Activated CD8-positive, alpha-beta memory T cell treated with anti-CD3 and anti-CD28 coated beads for 36 hours (primary cell): ENCODE measurements at regions not wholly inside any gene's neighbourhood (a gene's known extent, or its start where the extent isn't known, plus 50 kb on each side); places are given as distances from the start of the nearest gene placed in this dataset.

Source experiments
- CTCF ChIA-PET: fragments of 350-600 bp; sonication (Branson Sonifier 250); formaldehyde crosslinking; loops from one replicate; lab custom pipeline; 2021; ENCODE audit warnings: antibody characterized with exemption; lab: Charles Lee
- POLR2A ChIA-PET: fragments of 350-600 bp; sonication (Branson Sonifier 250); formaldehyde crosslinking; loops from one replicate; lab custom pipeline; 2021; ENCODE audit warnings: antibody characterized with exemption; lab: Charles Lee

GRCh38 chr5:2614571-2614970 lies 136.9 kb downstream of the IRX2 start:
- ChIA-PET POLR2A (no interaction called here), CTCF (no interaction called here)

- ChIA-PET CTCF (no interaction called here), POLR2A (no interaction called here)
Measured at GRCh38 chr5:2611659-2612058, 139.8 kb downstream of the IRX2 start.

GRCh38 chr5:2610986-2611385 lies 140.5 kb downstream of the IRX2 start:
- ChIA-PET POLR2A (no interaction called here), CTCF (no interaction called here)

GRCh38 chr5:2608391-2608790 lies 143.1 kb downstream of the IRX2 start:
- ChIA-PET POLR2A (no interaction called here), CTCF (no interaction called here)

GRCh38 chr5:2607598-2607997 lies 143.9 kb downstream of the IRX2 start:
- ChIA-PET POLR2A (no interaction called here), CTCF (no interaction called here)

DNA sequence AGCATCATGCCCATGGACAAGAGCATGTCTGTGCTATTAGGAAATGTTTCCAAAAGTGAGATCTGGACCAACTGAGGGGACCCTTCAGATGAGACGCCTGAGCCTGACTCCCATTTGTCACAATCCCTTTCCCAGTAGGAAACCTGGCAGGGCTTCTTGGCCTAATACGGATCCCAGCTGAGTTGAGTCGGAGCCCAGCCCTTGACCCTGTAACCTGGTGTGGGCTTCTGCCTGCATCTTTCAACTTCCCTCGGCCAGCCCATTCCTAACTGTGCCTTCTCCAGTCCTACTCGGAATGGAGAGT lies 148.3 kb downstream of the IRX2 start:
- ChIA-PET CTCF (no interaction called here), POLR2A (no interaction called here)

DNA sequence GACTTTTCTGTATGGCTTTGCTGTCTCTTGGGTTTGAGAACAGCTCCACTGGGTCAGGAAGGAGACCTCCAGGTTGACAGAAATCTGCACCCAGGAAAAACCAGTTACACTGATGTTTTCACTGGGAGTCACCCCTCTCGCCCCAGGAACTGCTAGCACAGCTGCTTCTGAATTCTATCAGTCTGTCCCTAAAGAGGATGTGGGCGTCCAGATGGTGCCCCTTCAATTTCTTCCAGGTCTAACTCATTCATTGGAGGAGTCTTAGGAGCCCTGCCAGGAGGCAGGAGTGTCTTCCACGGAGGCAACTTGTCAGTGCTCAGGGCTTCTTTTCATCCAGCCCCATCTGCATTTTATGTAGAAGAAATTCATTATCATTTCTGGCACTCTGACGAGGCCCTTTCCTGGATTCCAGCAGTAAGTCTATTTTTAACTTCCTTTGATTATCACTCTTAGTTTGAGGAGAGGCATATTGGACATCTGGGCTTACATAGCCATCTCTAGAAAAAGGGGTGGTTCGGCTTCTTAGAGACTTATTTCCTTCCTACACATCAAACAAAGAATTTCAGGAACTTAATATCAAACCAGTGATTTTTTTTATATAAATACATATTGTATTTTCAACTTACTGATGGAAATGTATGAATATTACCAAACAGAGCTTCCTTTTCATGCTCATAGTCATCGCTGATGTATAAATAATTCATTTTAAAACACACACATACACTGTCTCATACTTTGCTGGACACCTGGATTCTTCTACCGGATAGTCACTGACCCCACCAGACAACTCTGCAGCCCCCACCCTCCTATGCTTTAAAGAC lies 148.8 kb downstream of the IRX2 start:
- POLR2A ChIA-PET, result no interaction called here
- CTCF ChIA-PET, result no interaction called here

- ChIA-PET POLR2A (no interaction called here), CTCF (no interaction called here)
Measured at GRCh38 chr5:2598503-2598902, 153.0 kb downstream of the IRX2 start.

DNA sequence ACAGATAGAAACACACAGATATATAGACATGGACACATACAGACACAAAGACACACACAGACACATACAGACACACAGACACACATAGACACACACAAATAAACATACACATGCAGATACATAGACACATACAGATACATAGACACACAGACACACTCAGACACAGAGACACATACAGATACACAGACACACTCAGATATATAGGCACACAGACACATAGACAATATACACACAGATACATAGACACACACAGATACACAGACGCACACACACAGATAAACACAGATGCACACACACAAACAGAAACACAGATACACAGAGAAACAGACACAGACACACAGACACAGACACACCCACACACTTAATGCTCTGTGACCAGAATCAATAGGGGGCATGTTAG lies 156.8 kb downstream of the IRX2 start:
- ChIA-PET CTCF (no interaction called here), POLR2A (no interaction called here)

GRCh38 chr5:2592766-2593165 lies 158.7 kb downstream of the IRX2 start:
- POLR2A ChIA-PET, result no interaction called here
- CTCF ChIA-PET, result no interaction called here

GRCh38 chr5:2591777-2592453 lies 159.6 kb downstream of the IRX2 start:
- POLR2A ChIA-PET, result no interaction called here
- CTCF ChIA-PET, result no interaction called here

DNA sequence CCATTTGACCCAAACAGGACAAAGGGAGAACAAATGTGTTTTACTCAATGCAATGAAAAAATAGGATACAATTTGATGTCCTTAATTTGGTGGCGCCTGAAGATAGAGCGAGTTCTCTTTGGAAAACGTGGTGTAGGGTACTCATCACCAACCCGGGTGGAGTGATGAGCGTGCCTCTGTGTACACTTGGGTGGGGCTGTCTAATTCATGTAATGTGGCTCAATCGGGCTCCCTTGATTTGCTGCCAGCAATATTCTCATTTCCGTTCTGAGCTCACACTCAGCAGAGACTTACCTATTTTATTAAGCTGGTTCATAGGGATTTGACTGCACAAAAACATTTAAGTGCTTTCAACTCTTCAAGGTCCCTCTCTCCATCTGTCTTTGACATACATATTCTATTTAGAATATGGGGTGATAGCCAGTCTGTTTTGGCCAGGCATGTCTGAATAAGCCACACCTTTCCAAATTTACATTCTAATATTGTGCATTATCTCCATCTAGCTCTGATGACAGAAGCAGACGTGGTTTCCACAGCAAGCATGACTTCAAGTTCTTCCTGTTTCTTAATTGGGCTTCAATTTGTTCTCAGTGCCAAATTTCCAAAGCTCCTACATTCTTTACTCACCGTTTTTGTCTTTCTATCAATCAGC lies 162.5 kb downstream of the IRX2 start:
- POLR2A ChIA-PET, result no interaction called here
- CTCF ChIA-PET, result no interaction called here

- POLR2A ChIA-PET, result no interaction called here
- CTCF ChIA-PET, result no interaction called here
Measured at GRCh38 chr5:2587189-2588031, 164.1 kb downstream of the IRX2 start.

GRCh38 chr5:2586016-2586715 lies 165.3 kb downstream of the IRX2 start:
- POLR2A ChIA-PET, result no interaction called here
- CTCF ChIA-PET, result no interaction called here

- ChIA-PET CTCF (no interaction called here), POLR2A (no interaction called here)
Measured at GRCh38 chr5:2584579-2585269, 166.8 kb downstream of the IRX2 start.

GRCh38 chr5:2582507-2582906 lies 169.0 kb downstream of the IRX2 start:
- POLR2A ChIA-PET, result no interaction called here
- CTCF ChIA-PET, result no interaction called here

DNA sequence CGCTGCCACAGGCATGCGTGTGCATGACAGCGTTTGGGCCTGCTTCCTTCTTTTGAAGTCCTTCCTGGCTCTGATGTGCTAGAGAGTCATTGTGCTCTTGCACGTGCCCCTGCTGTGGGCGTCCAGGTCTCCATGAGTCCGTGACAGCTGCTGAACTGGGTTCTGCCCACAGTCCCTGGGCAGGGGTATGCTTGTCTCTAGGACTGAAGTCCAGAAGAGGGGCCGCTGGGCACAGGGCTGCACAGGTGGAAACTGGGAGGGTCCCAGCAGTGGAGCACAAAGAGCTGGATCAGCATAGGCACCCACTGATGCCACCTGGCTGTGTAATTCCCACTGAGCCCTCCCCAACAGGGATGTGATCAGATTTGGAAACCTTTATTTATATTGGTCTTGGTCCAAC lies 169.4 kb downstream of the IRX2 start:
- POLR2A ChIA-PET, result no interaction called here
- CTCF ChIA-PET, result no interaction called here

GRCh38 chr5:2581418-2581817 lies 170.1 kb downstream of the IRX2 start:
- ChIA-PET POLR2A (no interaction called here), CTCF (no interaction called here)

GRCh38 chr5:2579126-2579525 lies 172.4 kb downstream of the IRX2 start:
- CTCF ChIA-PET, result no interaction called here
- POLR2A ChIA-PET, result no interaction called here
